GM19463 (cell line): ENCODE measurements at regions not wholly inside any gene's neighbourhood (a gene's known extent, or its start where the extent isn't known, plus 50 kb on each side); places are given as distances from the start of the nearest gene placed in this dataset.

Source experiments
- ATAC-seq: cut with Tn5 transposase; IDR thresholded peaks from one replicate; pipeline ENCODE4 v1.9.1; 2021; ENCODE audit warnings: mild to moderate bottlenecking, moderate library complexity; ENCODE audit not compliant: unreplicated experiment

- ATAC-seq = no peak
Measured at GRCh38 chr6:165987483-165988301, 180.0 kb downstream of the TBXT start.

- no peak for ATAC-seq
Measured at GRCh38 chr6:165986914-165987482, 180.7 kb downstream of the TBXT start.

GRCh38 chr6:165986311-165986913 lies 181.2 kb downstream of the TBXT start:
- no peak for ATAC-seq

- ATAC-seq = no peak
Measured at GRCh38 chr6:165985806-165986299, 181.8 kb downstream of the TBXT start.

- no peak for ATAC-seq
Measured at GRCh38 chr6:165985281-165985805, 182.3 kb downstream of the TBXT start.

GRCh38 chr6:165984729-165985275 lies 182.8 kb downstream of the TBXT start:
- no peak for ATAC-seq

- no peak for ATAC-seq
Measured at GRCh38 chr6:165983112-165984072, 184.3 kb downstream of the TBXT start.

GRCh38 chr6:165978476-165978875 lies 189.2 kb downstream of the TBXT start:
- ATAC-seq = no peak

GRCh38 chr6:165976684-165977083 lies 191.0 kb downstream of the TBXT start:
- ATAC-seq = no peak

GRCh38 chr6:165974817-165975216 lies 192.8 kb downstream of the TBXT start:
- no peak for ATAC-seq

GRCh38 chr6:165973473-165973872 lies 194.2 kb downstream of the TBXT start:
- ATAC-seq = no peak

- no peak for ATAC-seq
Measured at GRCh38 chr6:165972139-165972802, 195.4 kb downstream of the TBXT start.

- ATAC-seq = no peak
Measured at GRCh38 chr6:165971202-165971601, 196.4 kb downstream of the TBXT start.

GRCh38 chr6:165970001-165970400 lies 197.7 kb downstream of the TBXT start:
- ATAC-seq = no peak

GRCh38 chr6:165969184-165969583 lies 198.5 kb downstream of the TBXT start:
- ATAC-seq = no peak

- no peak for ATAC-seq
Measured at GRCh38 chr6:165968408-165968807, 199.2 kb downstream of the TBXT start.

- no peak for ATAC-seq
Measured at GRCh38 chr6:165967810-165968407, 199.7 kb downstream of the TBXT start.

GRCh38 chr6:165963750-165964149 lies 203.9 kb downstream of the TBXT start:
- ATAC-seq = no peak

- no peak for ATAC-seq
Measured at GRCh38 chr6:165962366-165962765, 205.3 kb downstream of the TBXT start.
